Stimulated activated memory B cell treated with anti-CD40 and anti-IgM and Interleukin-4, amounts not matched to agents 10 μg/mL and 1 μg/mL and 100 μg/mL, for 72 hours (primary cell): ENCODE measurements at regions not wholly inside any gene's neighbourhood (a gene's known extent, or its start where the extent isn't known, plus 50 kb on each side); places are given as distances from the start of the nearest gene placed in this dataset.
"Not testable (repeated sequence)": the region's sequence is repeated elsewhere in the genome, so short reads cannot be mapped to it uniquely, and the experiment has no call there.

Experiments used
- ATAC-seq: fragments of 150-1000 bp; cut with Tn5 transposase; 2 replicates; pipeline ENCODE4 v1.10.0; 2021
- H3K27ac Mint-ChIP-seq: one replicate; pipeline ENCODE4 v1.8.0; 2022; ENCODE audit warnings: mild to moderate bottlenecking, mixed read lengths
- H3K27me3 Mint-ChIP-seq: one replicate; pipeline ENCODE4 v1.8.0; 2022; ENCODE audit warnings: mixed read lengths
- H3K36me3 Mint-ChIP-seq: one replicate; pipeline ENCODE4 v1.8.0; 2022; ENCODE audit warnings: mixed read lengths
- H3K4me1 Mint-ChIP-seq: one replicate; pipeline ENCODE4 v1.8.0; 2022; ENCODE audit warnings: mixed read lengths
- H3K4me3 Mint-ChIP-seq: one replicate; pipeline ENCODE4 v1.8.0; 2022; ENCODE audit warnings: mild to moderate bottlenecking, moderate library complexity, mixed read lengths
- H3K9me3 Mint-ChIP-seq: one replicate; pipeline ENCODE4 v1.8.0; 2022; ENCODE audit warnings: mixed read lengths

DNA sequence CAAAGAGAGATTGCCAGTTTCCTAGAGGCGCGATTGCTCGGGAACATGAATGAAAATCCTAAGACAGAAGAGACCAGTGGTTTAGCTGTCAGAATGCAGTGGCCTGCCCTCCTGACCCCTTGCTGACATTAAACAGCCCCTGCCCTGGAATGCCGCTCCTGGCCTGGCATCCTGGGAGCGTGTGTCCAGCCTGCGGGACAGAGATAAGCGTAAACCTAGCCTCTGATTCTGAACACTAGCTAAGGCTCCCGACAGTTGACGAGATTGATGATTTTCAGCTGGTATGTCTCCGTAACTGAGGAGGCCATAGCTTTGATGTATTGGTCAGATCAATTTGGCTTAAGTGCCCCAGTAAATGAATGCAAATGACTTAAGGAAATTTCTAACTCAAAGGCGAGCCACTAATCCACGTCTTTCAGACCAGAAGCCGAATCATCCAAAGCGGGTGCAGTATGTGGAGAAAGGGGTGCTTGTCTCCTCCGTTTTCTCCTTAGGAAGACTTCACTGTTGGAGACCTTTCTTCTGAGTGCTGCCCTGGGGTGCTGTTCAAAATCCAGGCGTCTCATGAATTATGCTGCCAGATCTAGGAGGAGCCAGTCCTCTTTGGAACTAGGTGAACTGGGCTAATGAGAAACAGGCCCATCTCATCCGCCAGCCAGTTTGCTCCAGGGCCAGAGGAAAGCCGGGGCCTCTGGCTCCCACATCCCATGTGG lies 142.5 kb upstream of the L3MBTL4 start:
- ATAC-seq: no peak
- Mint-ChIP-seq H3K27ac (no peak overlapping the region), H3K27me3 (no peaks in the 10 kb centered on the region), H3K36me3 (no peaks in the 10 kb centered on the region), H3K9me3 (no peaks in the 10 kb centered on the region), H3K4me3 (no peak overlapping the region), H3K4me1 (no peaks in the 10 kb centered on the region)

DNA sequence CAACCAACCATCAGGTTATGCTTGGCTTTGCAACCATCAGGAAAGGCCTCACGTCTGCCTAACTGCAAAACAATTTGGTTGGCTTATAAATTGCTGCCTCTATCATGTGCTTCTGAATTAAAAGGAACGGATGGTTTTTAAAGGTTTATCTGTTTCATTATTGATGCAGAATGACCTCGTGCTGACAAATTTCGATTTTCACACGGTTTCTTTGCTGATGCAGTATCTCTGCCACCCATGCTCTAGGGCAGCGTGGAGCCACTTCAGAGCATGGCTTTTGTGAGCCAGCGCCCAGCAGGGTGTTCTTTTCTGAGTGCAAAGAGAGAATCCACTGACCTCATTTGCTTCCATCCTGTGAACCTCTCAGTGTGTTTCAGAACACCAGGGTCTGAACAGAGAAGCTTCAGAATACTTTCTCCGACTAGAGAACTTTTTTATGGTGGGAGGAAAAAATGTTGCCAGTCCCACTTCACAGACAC lies 143.1 kb upstream of the L3MBTL4 start:
- H3K4me3 Mint-ChIP-seq: no peak overlapping the region
- no peaks in the 10 kb centered on the region for H3K4me1 Mint-ChIP-seq

DNA sequence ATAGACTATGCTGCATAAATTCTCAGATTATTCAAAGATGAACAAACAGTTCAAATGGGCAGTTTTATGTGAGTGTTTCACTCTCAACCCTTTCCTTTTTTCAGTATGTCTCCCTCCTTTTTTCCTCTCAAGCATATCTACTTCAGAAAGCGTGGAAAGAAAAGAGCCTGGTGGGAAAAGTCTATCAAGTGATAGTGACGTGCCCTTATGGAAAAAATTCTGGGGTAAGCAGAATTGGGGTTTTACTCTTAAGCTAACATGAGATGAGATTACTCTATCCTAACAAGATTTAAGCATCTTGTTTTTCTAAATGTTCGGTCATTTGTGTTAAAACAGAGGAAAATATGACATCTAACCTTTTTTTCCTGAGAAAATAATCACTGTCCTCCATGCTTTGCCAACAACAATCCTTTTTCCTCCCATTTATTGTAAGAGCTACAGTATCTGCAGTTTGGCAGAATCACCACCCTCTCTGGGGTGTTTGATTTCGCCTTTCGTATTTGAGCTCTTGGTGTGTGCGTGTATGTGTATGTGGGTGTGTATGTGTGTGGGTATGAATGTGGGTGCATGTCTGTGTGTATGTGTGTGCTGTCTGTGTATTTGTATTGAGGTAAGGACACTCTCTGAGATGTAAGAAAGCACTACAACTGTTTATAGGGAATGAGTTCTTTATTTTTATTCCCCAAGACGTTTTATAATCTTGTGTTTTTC lies 143.9 kb upstream of the L3MBTL4 start:
- Mint-ChIP-seq H3K27me3 (no peaks in the 10 kb centered on the region), H3K9me3 (no peaks in the 10 kb centered on the region), H3K36me3 (no peaks in the 10 kb centered on the region), H3K27ac (no peak overlapping the region), H3K4me1 (no peaks in the 10 kb centered on the region), H3K4me3 (no peak overlapping the region)
- no peak for ATAC-seq

More for the DNA sequence above, 143.1 kb upstream of the L3MBTL4 start:
- no peak overlapping the region for H3K27ac Mint-ChIP-seq
- H3K27me3 Mint-ChIP-seq: no peaks in the 10 kb centered on the region
- no peaks in the 10 kb centered on the region for H3K36me3 Mint-ChIP-seq
- no peak for ATAC-seq
- H3K9me3 Mint-ChIP-seq: no peaks in the 10 kb centered on the region

DNA sequence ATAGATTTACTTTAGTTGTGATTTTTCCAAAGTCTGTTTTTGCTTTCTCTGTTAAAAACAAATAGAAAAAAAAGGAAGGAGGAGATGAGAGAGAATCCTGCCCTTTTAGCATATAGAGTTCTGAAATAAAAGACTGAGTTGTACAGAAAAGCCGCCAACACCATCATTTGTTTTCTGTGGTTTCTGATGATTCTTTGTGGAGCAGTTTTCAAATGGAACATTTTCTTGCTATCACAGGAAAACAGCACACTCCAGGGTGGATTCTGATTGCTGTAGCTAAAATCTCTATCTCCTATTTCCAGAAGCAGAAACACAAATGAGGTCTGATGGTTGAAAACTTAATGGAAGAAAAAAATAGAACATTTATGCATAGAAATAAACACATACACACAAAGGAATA lies 144.6 kb upstream of the L3MBTL4 start:
- H3K4me3 Mint-ChIP-seq: no peak overlapping the region
- ATAC-seq: no peak
- no peaks in the 10 kb centered on the region for H3K27me3 Mint-ChIP-seq
- H3K4me1 Mint-ChIP-seq: no peaks in the 10 kb centered on the region
- no peak overlapping the region for H3K27ac Mint-ChIP-seq
- no peaks in the 10 kb centered on the region for H3K9me3 Mint-ChIP-seq
- no peaks in the 10 kb centered on the region for H3K36me3 Mint-ChIP-seq

DNA sequence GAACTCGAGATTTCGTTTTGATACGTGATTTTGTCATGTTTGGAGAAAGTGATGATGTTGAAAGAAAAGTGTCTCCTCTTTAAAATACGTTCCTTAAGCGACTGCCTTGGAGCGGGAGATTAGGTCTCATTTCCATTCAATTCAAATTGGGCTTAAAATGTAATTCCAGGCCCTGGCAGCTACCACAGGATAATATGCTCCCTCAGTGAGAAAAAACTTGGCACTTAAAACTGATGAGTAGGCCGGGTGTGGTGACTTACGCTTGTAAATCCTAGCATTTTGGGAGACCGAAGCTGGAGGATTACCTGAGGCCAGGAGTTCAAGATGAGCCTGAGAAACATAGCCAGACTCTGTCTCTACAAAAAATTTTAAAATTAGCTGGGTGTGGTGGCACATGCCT lies 146.3 kb upstream of the L3MBTL4 start:
- no peak for ATAC-seq
- no peaks in the 10 kb centered on the region for H3K36me3 Mint-ChIP-seq
- no peaks in the 10 kb centered on the region for H3K4me1 Mint-ChIP-seq
- no peak overlapping the region for H3K27ac Mint-ChIP-seq
- no peak overlapping the region for H3K4me3 Mint-ChIP-seq
- H3K9me3 Mint-ChIP-seq: no peaks in the 10 kb centered on the region
- no peaks in the 10 kb centered on the region for H3K27me3 Mint-ChIP-seq

DNA sequence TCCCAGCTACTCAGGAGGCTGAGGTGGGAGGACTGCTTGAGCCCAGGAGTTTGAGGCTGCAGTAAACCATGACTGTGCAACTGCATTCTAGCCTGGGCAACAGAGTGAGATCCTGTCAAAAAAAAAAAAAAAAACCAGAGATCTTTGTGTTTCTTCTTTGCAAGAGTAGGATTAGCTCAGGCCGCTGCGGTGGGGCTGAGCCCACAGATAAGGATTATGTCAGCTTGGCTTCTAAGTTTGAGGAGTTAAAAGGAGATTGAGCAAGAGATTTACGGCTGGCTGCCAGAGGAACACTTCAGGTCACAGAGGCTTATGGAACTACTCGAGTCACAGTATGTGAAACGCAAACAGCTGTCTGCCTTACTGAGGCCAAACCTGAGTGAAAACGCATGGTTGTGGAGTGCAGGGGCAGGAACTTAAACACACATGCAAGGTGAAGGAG lies 146.7 kb upstream of the L3MBTL4 start:
- no peak for ATAC-seq
- Mint-ChIP-seq H3K27me3 (no peaks in the 10 kb centered on the region), H3K27ac (no peak overlapping the region), H3K36me3 (no peaks in the 10 kb centered on the region), H3K4me3 (no peak overlapping the region), H3K9me3 (no peaks in the 10 kb centered on the region), H3K4me1 (no peaks in the 10 kb centered on the region)

DNA sequence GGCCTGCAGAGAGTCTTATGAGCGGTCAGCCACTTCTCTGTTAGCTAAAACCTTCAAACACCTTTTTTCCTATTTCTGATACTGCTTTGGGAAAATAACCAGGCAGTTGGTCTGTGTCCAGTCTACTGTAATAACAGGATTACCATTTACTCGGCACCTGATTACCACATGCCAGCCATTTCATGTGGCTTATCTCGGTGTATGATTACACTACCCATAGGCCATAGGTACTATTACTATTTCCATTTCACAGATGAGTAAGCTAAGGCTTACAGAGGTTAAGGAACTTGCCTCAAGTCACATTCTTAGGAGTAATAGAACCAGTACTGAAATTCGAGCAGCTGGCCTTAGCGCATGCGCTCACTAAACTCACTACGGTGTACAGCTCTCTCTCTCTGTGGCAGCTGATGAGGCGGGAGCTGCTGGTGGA lies 147.2 kb upstream of the L3MBTL4 start:
- Mint-ChIP-seq H3K36me3 (no peaks in the 10 kb centered on the region), H3K4me3 (no peak overlapping the region), H3K4me1 (no peaks in the 10 kb centered on the region), H3K27me3 (no peaks in the 10 kb centered on the region), H3K9me3 (no peaks in the 10 kb centered on the region), H3K27ac (no peak overlapping the region)
- no peak for ATAC-seq

DNA sequence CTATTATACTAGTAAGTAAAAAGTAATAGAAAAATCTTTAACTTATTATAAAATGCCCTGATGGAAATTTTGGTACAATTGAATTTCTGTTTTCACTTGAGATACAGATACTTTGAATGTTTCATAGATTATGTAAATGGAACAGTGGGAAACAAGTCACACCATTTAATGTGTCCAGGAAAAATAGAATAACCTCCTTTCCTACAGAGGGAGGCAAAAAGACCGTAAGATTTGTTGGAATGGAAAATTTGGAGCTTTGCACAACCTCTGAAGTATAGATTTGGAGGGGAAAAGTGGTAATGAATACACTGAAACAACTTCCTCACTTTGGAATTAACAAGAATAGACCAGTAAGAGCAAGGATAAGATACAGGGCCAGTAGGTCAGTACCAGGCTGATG lies 149.2 kb upstream of the L3MBTL4 start:
- H3K9me3 Mint-ChIP-seq: no peaks in the 10 kb centered on the region
- H3K27ac Mint-ChIP-seq: no peak overlapping the region
- no peak for ATAC-seq
- H3K4me1 Mint-ChIP-seq: no peaks in the 10 kb centered on the region
- H3K27me3 Mint-ChIP-seq: no peaks in the 10 kb centered on the region
- H3K36me3 Mint-ChIP-seq: no peaks in the 10 kb centered on the region
- H3K4me3 Mint-ChIP-seq: no peak overlapping the region

DNA sequence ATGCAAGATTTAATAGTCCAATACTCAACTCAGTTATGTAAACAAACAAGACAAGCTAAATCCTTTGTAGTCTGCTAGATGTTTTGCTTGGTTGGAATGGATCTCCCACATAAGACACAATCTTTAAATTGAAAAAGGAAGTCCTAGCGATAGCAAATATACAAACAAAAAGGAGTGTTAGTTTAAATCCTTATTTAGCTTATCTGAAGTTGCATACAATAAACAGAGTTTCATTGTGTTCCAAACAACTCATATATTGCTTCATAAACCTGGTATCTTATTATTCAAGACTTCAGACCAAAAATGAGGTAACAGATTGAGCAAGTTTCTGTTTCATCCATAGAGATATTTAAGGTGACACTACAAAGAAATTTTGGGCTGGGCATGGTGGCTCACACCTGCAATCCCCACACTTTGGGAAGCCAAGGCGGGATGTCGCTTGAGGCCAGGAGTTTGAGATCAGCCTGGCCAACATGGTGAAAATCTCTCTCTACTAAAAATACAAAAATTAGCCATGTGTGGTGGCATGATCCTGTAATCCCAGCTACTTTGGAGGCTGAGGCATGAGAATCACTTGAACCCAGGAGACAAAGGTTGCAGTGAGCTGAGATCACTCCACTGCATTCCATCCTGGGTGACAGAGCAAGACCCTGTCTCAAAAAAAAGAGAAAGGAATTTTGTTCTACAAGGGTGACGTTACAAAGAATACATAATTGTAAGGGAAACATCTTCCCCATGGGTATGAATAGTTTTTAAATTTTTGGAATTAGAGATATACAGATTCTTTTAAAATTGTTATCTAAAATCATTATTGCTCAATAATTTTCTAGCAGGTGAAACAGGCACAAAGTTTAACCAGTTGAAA lies 150.5 kb upstream of the L3MBTL4 start:
- no peaks in the 10 kb centered on the region for H3K36me3 Mint-ChIP-seq
- H3K27ac Mint-ChIP-seq: no peak overlapping the region
- H3K4me1 Mint-ChIP-seq: no peaks in the 10 kb centered on the region
- no peaks in the 10 kb centered on the region for H3K27me3 Mint-ChIP-seq
- H3K9me3 Mint-ChIP-seq: no peaks in the 10 kb centered on the region
- H3K4me3 Mint-ChIP-seq: no peak overlapping the region
- ATAC-seq: no peak

DNA sequence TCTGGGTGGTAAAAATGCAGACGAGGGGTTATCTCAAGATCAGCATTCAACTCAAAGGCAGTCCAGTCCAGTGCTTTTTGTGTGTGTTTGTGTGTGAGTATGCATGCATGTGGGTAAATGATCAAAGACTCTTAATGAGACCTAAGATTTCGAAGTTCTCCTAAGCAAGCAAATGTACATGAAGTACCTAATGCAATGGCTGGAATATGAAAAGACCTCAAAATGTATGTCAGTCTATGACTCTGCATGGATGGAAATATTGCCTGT lies 151.0 kb upstream of the L3MBTL4 start:
- Mint-ChIP-seq H3K36me3 (no peaks in the 10 kb centered on the region), H3K4me1 (no peaks in the 10 kb centered on the region), H3K4me3 (no peak overlapping the region), H3K27ac (no peak overlapping the region), H3K9me3 (no peaks in the 10 kb centered on the region), H3K27me3 (no peaks in the 10 kb centered on the region)
- no peak for ATAC-seq

DNA sequence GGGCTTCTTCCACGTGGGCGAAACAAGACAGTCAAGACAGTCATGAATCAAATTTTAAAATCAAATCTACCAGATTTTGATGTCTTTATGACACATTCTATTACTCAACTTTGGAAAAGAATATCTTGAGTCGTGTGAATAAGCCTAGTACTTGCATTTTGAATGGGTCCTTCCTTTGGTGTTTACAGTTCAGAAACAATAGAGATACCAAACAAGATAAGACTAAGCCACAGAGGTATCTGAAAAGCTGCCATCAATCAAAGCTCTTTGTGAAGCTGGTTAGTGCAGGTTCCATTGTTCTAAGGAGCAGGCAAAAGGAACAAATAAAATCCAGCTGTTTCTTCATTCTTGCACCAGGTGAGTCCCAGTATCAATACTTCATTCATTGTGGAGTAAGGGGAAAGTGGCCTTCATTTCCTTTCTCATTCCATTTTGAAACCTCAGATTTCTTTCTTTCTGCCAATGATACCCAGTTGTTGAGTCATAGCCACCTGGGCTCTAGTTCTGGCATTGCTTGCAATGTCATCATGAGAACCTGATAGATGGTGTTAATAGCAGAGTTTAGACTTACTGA lies 151.7 kb upstream of the L3MBTL4 start:
- ATAC-seq: no peak
- H3K36me3 Mint-ChIP-seq: no peaks in the 10 kb centered on the region
- no peaks in the 10 kb centered on the region for H3K4me1 Mint-ChIP-seq
- H3K27me3 Mint-ChIP-seq: no peaks in the 10 kb centered on the region
- no peak overlapping the region for H3K27ac Mint-ChIP-seq
- no peaks in the 10 kb centered on the region for H3K9me3 Mint-ChIP-seq
- no peak overlapping the region for H3K4me3 Mint-ChIP-seq

DNA sequence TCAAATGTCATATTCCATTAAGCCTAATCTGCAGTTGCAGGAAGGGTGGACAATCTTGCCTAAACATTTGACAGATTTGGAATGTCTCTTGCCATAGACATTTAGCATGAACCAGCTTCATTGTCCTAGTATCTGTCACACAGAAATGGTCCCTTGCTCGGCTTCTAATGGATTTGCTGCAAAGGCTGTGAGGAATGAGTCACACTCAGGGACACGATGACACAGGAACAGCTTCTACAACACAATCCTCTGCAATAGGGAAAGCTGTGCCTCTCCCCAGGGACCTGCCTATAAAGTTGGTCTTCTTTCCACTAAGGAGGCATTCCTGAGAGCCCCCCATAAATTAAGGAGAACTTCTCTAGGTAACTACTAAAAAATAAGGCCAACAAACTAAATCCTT lies 155.1 kb upstream of the L3MBTL4 start:
- Mint-ChIP-seq H3K4me3 (no peak overlapping the region), H3K27ac (no peak overlapping the region), H3K27me3 (no peaks in the 10 kb centered on the region), H3K36me3 (no peaks in the 10 kb centered on the region), H3K9me3 (peaks cover 2% of the 10 kb centered on the region), H3K4me1 (no peaks in the 10 kb centered on the region)
- no peak for ATAC-seq

DNA sequence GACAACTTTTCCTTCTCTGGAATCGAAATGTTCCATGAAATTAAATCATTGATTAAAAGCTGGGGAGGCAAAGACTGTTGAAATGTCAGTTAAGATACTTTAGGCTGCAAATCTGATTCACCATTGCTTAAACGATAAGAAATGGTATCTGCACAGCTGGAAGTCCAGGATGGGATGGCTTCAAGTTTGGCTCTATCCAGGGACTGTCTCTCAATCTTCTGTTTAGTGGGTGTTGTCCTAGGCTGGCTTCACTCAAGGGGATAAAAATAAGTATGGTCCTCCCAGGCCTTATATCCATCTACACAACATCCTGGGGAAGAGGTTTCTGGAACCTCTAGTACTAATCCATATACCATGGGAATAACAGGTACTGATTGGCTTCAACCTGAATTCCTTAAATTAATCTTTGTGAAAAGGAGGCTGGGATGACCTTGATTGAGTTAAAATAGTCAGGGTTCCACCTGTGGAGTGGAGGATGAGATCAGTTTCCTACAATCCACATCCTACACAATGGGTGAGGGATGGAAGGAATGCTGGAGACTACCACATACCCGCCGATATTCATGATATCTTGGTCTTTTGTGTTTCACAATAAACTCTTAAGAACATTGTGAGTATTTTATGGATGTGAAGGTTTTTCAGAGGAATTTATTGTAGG lies 156.0 kb upstream of the L3MBTL4 start:
- H3K4me3 Mint-ChIP-seq: no peak overlapping the region
- no peaks in the 10 kb centered on the region for H3K4me1 Mint-ChIP-seq
- no peak for ATAC-seq
- H3K27me3 Mint-ChIP-seq: no peaks in the 10 kb centered on the region
- no peak overlapping the region for H3K27ac Mint-ChIP-seq
- H3K36me3 Mint-ChIP-seq: no peaks in the 10 kb centered on the region
- H3K9me3 Mint-ChIP-seq: peaks cover 2% of the 10 kb centered on the region

DNA sequence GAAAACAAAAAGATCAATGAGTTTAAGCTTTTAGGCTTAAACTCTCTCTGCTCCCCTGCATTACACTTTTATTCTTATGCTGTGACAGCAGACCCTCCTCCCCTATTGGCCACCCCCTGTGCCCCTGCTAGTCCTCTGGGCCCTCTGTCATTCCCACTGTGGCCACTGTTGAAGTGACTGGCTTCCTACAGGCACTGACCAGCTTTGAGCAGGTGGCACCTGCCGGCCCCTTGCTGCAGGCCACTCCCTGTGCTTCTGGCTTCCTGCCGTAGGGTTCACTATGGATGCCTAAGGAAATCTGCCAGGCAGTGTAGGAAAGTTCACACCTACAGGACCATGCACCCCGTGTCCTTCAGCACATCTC lies 156.5 kb upstream of the L3MBTL4 start:
- Mint-ChIP-seq H3K9me3 (peaks cover 2% of the 10 kb centered on the region), H3K27me3 (no peaks in the 10 kb centered on the region), H3K4me3 (no peak overlapping the region), H3K27ac (no peak overlapping the region), H3K36me3 (no peaks in the 10 kb centered on the region), H3K4me1 (no peaks in the 10 kb centered on the region)
- no peak for ATAC-seq

DNA sequence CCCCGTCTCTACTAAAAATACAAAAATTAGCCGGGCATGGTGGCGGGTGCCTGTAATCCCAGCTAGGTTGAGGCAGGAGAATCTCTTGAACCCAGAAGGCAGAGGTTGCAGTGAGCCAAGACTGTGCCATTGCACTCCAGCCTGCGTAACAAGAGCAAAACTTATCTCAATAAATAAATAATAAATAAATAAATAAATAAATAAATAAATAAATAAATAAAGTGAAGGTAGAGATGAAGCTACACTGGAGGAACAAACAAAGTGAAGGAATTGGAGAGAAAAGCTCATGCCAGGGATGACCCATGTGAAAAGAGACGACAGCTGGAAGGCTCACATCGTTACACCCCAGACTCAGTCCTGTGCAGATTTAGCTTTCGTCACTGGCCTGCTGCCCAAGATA lies 157.3 kb upstream of the ARHGAP28 start:
- not testable (repeated sequence) for H3K36me3 Mint-ChIP-seq, H3K9me3 Mint-ChIP-seq, H3K27me3 Mint-ChIP-seq, H3K4me3 Mint-ChIP-seq, ATAC-seq, H3K27ac Mint-ChIP-seq, H3K4me1 Mint-ChIP-seq
